ENCODE measurements at regions not wholly inside any gene's neighbourhood (a gene's known extent, or its start where the extent isn't known, plus 50 kb on each side); places are given as distances from the start of the nearest gene placed in this dataset.

- no peak for DNase-seq (ENCODE audit: low read depth in 2 of 2)
These were observed 57.6 kb upstream of the DOCK1 start for GRCh38 chr10:126847666-126848065.

DNA sequence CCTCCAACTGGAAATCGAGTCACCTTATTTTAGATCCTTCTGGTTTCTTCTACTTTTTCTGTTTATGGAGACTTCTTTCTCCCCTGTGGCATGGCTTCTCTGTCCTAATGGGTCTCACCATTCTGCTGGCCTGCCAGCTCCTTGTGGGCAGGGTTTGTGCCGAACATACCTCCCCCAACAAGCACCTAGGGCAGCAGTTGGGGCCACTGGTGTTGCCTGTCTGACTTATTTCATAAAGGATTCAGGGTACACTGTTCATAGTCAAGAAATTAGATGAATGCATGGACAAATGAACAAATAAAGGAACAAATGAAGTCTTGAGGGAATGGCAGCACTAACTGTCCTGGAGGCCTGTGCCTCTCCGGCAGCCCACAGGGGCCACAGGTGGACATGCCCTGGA, 55.6 kb upstream of the DOCK1 start:
- no peak for DNase-seq (ENCODE audit: low read depth in 2 of 2)

GRCh38 chr10:126851414-126852108, 53.7 kb upstream of the DOCK1 start:
- no peak for DNase-seq (ENCODE audit: low read depth in 2 of 2)

DNA sequence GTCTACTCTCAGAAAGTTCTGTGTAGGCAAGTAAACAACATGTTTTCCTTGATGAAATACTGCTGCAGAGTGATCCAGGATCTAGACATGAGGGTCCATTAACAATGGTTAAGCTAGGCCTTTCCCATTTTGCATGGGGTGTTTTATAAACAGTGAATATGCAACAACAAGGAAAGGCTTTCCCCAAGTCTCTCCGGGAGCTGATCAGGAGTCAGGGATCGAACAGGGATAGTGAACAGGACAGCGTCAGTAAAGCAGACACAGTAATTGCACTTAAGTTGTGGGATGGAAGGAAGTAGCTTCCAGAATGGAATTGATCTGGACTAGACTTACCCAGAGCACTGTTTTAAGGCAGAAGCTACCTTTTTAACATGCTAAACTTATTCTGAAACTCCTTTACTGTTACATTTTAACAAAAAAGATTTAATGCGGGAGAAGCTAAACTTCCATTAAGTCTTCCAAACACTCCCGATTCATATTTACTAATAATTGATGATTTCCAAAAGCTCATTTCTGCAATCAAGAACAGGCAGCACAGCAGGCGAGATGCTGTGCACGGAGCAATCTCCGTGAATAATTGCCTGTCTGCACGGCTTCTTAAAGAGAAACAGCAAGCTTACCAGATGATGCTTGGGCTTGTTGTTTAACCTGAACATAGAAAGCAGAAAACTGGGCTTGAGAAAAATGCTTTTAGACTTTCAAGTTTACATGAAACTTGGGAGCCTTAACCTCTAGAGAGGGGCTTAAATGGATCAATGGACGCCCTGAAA, 50.3 kb upstream of the DOCK1 start:
- no peak for DNase-seq (ENCODE audit: low read depth in 2 of 2)

Data from stimulated activated CD8-positive, alpha-beta memory T cell treated with anti-CD3 and anti-CD28 coated beads, Interleukin-7, amount 100 ng/mL, for 1 hour (primary cell).